ENCODE measurements at regions not wholly inside any gene's neighbourhood (a gene's known extent, or its start where the extent isn't known, plus 50 kb on each side); places are given as distances from the start of the nearest gene placed in this dataset.

GRCh38 chr2:207260021-207260420 lies 94.3 kb upstream of the KLF7 start:
- no peak for DNase-seq (ENCODE audit: low spot score)
- Mint-ChIP-seq H3K9me3 (ENCODE audit: low read depth) (no peaks in the 10 kb centered on the region), H3K27ac (ENCODE audit: unreplicated experiment) (peak overlapping the region; percentile 49), H3K4me1 (ENCODE audit: low read depth) (peaks cover 55% of the 10 kb centered on the region), H3K27me3 (ENCODE audit: low read depth) (no peaks in the 10 kb centered on the region), H3K36me3 (ENCODE audit: low read depth) (no peaks in the 10 kb centered on the region), H3K4me3 (ENCODE audit: unreplicated experiment) (no peak overlapping the region)
- TF ChIP-seq, protein P1, sequence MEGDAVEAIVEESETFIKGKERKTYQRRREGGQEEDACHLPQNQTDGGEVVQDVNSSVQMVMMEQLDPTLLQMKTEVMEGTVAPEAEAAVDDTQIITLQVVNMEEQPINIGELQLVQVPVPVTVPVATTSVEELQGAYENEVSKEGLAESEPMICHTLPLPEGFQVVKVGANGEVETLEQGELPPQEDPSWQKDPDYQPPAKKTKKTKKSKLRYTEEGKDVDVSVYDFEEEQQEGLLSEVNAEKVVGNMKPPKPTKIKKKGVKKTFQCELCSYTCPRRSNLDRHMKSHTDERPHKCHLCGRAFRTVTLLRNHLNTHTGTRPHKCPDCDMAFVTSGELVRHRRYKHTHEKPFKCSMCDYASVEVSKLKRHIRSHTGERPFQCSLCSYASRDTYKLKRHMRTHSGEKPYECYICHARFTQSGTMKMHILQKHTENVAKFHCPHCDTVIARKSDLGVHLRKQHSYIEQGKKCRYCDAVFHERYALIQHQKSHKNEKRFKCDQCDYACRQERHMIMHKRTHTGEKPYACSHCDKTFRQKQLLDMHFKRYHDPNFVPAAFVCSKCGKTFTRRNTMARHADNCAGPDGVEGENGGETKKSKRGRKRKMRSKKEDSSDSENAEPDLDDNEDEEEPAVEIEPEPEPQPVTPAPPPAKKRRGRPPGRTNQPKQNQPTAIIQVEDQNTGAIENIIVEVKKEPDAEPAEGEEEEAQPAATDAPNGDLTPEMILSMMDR (IDR thresholded peaks at IDR 0.05), result no peak

GRCh38 chr2:207260947-207261346 lies 95.2 kb upstream of the KLF7 start:
- TF ChIP-seq, protein P1 (IDR thresholded peaks at IDR 0.05), result no peak
- DNase-seq (ENCODE audit: low spot score), result no peak
- Mint-ChIP-seq H3K4me1 (ENCODE audit: low read depth) (peaks cover 55% of the 10 kb centered on the region), H3K27ac (ENCODE audit: unreplicated experiment) (no peak overlapping the region), H3K27me3 (ENCODE audit: low read depth) (no peaks in the 10 kb centered on the region), H3K36me3 (ENCODE audit: low read depth) (no peaks in the 10 kb centered on the region), H3K4me3 (ENCODE audit: unreplicated experiment) (no peak overlapping the region), H3K9me3 (ENCODE audit: low read depth) (no peaks in the 10 kb centered on the region)

DNA sequence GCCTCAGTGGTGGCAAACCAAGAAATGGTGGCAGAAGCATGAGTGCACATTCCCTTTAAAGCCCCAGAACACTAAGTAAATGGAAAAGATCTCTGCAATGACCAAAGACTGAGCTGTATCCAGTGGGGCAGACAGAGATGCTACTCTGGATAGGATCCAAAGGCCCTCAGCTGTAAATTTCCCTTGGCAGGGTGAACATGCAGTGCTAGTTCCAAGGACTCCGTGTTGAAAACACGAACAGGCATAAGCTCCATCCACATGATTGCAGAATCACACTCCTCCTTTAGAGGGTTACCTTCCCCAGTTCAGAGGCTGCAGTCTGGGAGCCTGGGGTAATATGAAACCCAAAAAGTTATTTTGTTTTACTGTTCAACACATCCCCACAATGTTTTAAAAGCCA lies 98.6 kb upstream of the KLF7 start:
- Mint-ChIP-seq H3K27ac (ENCODE audit: unreplicated experiment) (no peak overlapping the region), H3K27me3 (ENCODE audit: low read depth) (no peaks in the 10 kb centered on the region), H3K36me3 (ENCODE audit: low read depth) (no peaks in the 10 kb centered on the region), H3K4me3 (ENCODE audit: unreplicated experiment) (no peak overlapping the region), H3K4me1 (ENCODE audit: low read depth) (peaks cover 25% of the 10 kb centered on the region), H3K9me3 (ENCODE audit: low read depth) (no peaks in the 10 kb centered on the region)
- TF ChIP-seq, protein P1 (IDR thresholded peaks at IDR 0.05), result no peak
- DNase-seq (ENCODE audit: low spot score), result no peak

- Mint-ChIP-seq H3K4me1 (ENCODE audit: low read depth) (peaks cover 14% of the 10 kb centered on the region), H3K27ac (ENCODE audit: unreplicated experiment) (no peak overlapping the region), H3K27me3 (ENCODE audit: low read depth) (no peaks in the 10 kb centered on the region), H3K9me3 (ENCODE audit: low read depth) (no peaks in the 10 kb centered on the region), H3K4me3 (ENCODE audit: unreplicated experiment) (no peak overlapping the region), H3K36me3 (ENCODE audit: low read depth) (no peaks in the 10 kb centered on the region)
- DNase-seq (ENCODE audit: low spot score), result no peak
- TF ChIP-seq, protein P1 (IDR thresholded peaks at IDR 0.05), result no peak
Observed at GRCh38 chr2:207265332-207265731, 99.6 kb upstream of the KLF7 start.

GRCh38 chr2:207265869-207266268 lies 100.1 kb upstream of the KLF7 start:
- no peak for DNase-seq (ENCODE audit: low spot score)
- no peaks in the 10 kb centered on the region for H3K9me3 Mint-ChIP-seq (ENCODE audit: low read depth)
- TF ChIP-seq, protein P1 (IDR thresholded peaks at IDR 0.05), result no peak
- peaks cover 13% of the 10 kb centered on the region for H3K4me1 Mint-ChIP-seq (ENCODE audit: low read depth)
- no peaks in the 10 kb centered on the region for H3K27me3 Mint-ChIP-seq (ENCODE audit: low read depth)
- no peak overlapping the region for H3K4me3 Mint-ChIP-seq (ENCODE audit: unreplicated experiment)
- H3K36me3 Mint-ChIP-seq (ENCODE audit: low read depth), result no peaks in the 10 kb centered on the region
- no peak overlapping the region for H3K27ac Mint-ChIP-seq (ENCODE audit: unreplicated experiment)

Measured in chondrocyte (in vitro differentiated cells).